ENCODE measurements at regions not wholly inside any gene's neighbourhood (a gene's known extent, or its start where the extent isn't known, plus 50 kb on each side); places are given as distances from the start of the nearest gene placed in this dataset.

- TF ChIP-seq POLR2A (IDR thresholded peaks at IDR 0.05; ENCODE audit: low read length) (no peak), GATA1 (IDR thresholded peaks at IDR 0.05; ENCODE audit: low read depth, low read length) (no peak)
These were observed 54.7 kb downstream of the GADD45G start for GRCh38 chr9:89659473-89659872.
